ENCODE measurements at regions not wholly inside any gene's neighbourhood (a gene's known extent, or its start where the extent isn't known, plus 50 kb on each side); places are given as distances from the start of the nearest gene placed in this dataset.

DNA sequence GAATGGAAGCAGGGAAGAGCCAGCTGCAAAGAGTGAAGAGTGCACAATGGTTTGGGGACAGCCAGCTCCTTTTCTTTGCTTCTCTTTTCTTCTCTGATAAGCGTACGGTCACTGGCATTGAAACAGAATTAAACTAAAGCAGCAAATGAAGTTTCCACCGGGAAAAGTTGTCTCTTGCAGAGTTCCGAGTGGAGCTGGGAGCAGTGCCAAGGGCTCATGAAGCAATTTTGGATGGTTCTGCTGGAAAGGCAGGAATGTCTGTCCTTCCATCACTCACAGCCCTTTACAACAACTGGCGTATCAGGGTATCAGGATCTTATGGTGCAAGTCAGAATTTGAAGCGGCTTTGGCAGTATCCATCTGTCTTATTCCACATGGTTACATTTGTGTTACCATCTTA lies 1042.9 kb downstream of the NTRK3 start:
- H3K9me3 ChIP-seq (ENCODE audit: low read length) = no peaks in the 10 kb centered on the region
- H3K27ac ChIP-seq (ENCODE audit: low read length) = no peak overlapping the region
- H3K9ac ChIP-seq (ENCODE audit: low read length) = no peak overlapping the region
- no peaks in the 10 kb centered on the region for H3K9me2 ChIP-seq (ENCODE audit: insufficient read depth, low read length)
- no peak overlapping the region for H3K4me3 ChIP-seq (ENCODE audit: low read length)
- no peaks in the 10 kb centered on the region for H3F3A ChIP-seq (ENCODE audit: insufficient read depth, low read length, poor library complexity, severe bottlenecking)
- TF ChIP-seq EZH2 (IDR thresholded peaks at IDR 0.05; ENCODE audit: borderline replicate concordance, insufficient read depth, low read length, poor library complexity, severe bottlenecking) = no peak
- TF ChIP-seq, protein P1, sequence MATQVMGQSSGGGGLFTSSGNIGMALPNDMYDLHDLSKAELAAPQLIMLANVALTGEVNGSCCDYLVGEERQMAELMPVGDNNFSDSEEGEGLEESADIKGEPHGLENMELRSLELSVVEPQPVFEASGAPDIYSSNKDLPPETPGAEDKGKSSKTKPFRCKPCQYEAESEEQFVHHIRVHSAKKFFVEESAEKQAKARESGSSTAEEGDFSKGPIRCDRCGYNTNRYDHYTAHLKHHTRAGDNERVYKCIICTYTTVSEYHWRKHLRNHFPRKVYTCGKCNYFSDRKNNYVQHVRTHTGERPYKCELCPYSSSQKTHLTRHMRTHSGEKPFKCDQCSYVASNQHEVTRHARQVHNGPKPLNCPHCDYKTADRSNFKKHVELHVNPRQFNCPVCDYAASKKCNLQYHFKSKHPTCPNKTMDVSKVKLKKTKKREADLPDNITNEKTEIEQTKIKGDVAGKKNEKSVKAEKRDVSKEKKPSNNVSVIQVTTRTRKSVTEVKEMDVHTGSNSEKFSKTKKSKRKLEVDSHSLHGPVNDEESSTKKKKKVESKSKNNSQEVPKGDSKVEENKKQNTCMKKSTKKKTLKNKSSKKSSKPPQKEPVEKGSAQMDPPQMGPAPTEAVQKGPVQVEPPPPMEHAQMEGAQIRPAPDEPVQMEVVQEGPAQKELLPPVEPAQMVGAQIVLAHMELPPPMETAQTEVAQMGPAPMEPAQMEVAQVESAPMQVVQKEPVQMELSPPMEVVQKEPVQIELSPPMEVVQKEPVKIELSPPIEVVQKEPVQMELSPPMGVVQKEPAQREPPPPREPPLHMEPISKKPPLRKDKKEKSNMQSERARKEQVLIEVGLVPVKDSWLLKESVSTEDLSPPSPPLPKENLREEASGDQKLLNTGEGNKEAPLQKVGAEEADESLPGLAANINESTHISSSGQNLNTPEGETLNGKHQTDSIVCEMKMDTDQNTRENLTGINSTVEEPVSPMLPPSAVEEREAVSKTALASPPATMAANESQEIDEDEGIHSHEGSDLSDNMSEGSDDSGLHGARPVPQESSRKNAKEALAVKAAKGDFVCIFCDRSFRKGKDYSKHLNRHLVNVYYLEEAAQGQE (IDR thresholded peaks at IDR 0.05; ENCODE audit: borderline replicate concordance) = no peak
- TF ChIP-seq, protein P2, sequence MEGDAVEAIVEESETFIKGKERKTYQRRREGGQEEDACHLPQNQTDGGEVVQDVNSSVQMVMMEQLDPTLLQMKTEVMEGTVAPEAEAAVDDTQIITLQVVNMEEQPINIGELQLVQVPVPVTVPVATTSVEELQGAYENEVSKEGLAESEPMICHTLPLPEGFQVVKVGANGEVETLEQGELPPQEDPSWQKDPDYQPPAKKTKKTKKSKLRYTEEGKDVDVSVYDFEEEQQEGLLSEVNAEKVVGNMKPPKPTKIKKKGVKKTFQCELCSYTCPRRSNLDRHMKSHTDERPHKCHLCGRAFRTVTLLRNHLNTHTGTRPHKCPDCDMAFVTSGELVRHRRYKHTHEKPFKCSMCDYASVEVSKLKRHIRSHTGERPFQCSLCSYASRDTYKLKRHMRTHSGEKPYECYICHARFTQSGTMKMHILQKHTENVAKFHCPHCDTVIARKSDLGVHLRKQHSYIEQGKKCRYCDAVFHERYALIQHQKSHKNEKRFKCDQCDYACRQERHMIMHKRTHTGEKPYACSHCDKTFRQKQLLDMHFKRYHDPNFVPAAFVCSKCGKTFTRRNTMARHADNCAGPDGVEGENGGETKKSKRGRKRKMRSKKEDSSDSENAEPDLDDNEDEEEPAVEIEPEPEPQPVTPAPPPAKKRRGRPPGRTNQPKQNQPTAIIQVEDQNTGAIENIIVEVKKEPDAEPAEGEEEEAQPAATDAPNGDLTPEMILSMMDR (IDR thresholded peaks at IDR 0.05; ENCODE audit: poor library complexity, severe bottlenecking) = no peak
- TF ChIP-seq TAF1 (IDR thresholded peaks at IDR 0.05; ENCODE audit: low read depth) = no peak
- no peak for TF ChIP-seq EP300 (conservative IDR thresholded peaks at IDR 0.05; ENCODE audit: poor library complexity, severe bottlenecking)
- TF ChIP-seq POLR2AphosphoS5 (IDR thresholded peaks at IDR 0.05) = no peak
- no peak for TF ChIP-seq MXI1 (conservative IDR thresholded peaks at IDR 0.05; ENCODE audit: poor library complexity, severe bottlenecking)
- TF ChIP-seq RAD21 (conservative IDR thresholded peaks at IDR 0.05) = no peak
- H4K20me1 ChIP-seq (ENCODE audit: insufficient read depth) = no peaks in the 10 kb centered on the region
- H2AFZ ChIP-seq (ENCODE audit: low read depth, low read length) = no peak overlapping the region
- no peaks in the 10 kb centered on the region for H3K79me2 ChIP-seq (replicated peaks; ENCODE audit: insufficient read depth, low read length)
- H3K4me2 ChIP-seq (ENCODE audit: low read length) = no peak overlapping the region
- H3K27me3 ChIP-seq (ENCODE audit: insufficient read depth, low read depth, low read length) = no peaks in the 10 kb centered on the region
- no peaks in the 10 kb centered on the region for H3K36me3 ChIP-seq (ENCODE audit: insufficient read depth, low read length)

DNA sequence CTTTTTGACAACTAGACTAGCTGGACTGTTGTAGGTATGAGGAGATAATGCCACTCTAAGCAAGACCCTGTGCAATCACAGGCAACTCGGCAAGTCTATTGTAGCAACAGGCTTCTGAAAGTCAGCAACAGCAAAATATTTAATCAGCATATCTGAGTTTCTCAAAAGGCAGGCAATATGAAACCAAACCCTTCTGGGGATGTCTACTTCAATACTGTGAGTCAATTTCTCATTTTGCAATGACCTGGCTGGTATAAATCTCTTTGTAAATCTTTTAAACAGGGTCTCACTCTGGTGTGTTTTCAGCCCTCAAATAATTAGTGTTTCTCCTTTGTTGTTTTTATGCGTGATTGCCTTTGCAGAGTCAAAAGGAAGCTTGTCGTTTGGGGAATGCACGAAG lies 1044.5 kb downstream of the NTRK3 start:
- Histone ChIP-seq H3K4me2 (ENCODE audit: low read length) (no peak overlapping the region), H3K27me3 (ENCODE audit: insufficient read depth, low read depth, low read length) (no peaks in the 10 kb centered on the region), H3K9ac (ENCODE audit: low read length) (no peak overlapping the region), H3K36me3 (ENCODE audit: insufficient read depth, low read length) (no peaks in the 10 kb centered on the region), H3K9me3 (ENCODE audit: low read length) (no peaks in the 10 kb centered on the region), H3F3A (ENCODE audit: insufficient read depth, low read length, poor library complexity, severe bottlenecking) (no peaks in the 10 kb centered on the region), H3K79me2 (replicated peaks; ENCODE audit: insufficient read depth, low read length) (no peaks in the 10 kb centered on the region), H3K4me3 (ENCODE audit: low read length) (no peak overlapping the region), H4K20me1 (ENCODE audit: insufficient read depth) (no peaks in the 10 kb centered on the region), H2AFZ (ENCODE audit: low read depth, low read length) (no peak overlapping the region), H3K9me2 (ENCODE audit: insufficient read depth, low read length) (no peaks in the 10 kb centered on the region), H3K27ac (ENCODE audit: low read length) (no peak overlapping the region)
- TF ChIP-seq TAF1 (IDR thresholded peaks at IDR 0.05; ENCODE audit: low read depth) = no peak
- no peak for TF ChIP-seq POLR2AphosphoS5 (IDR thresholded peaks at IDR 0.05)

DNA sequence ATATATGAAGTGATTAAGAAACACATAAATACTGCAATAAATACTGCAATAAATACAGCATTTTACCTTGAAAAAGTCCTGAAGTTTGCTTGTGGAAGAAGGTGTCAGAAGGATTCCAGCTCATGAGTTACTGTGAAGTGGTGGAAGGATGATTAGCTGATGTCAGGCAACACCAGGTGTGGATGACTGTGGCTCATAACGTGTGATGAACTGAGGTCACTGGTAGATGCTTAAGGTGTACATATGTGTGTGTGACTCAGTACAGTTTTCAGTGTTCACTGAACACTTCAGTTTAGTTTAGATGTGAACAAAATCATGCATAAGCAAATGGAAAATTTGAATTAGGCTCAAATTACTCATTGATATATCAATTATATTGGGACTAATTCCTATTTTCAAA lies 1045.0 kb downstream of the NTRK3 start:
- Histone ChIP-seq H3K9ac (ENCODE audit: low read length) (no peak overlapping the region), H3K79me2 (replicated peaks; ENCODE audit: insufficient read depth, low read length) (no peaks in the 10 kb centered on the region), H3K27ac (ENCODE audit: low read length) (no peak overlapping the region), H3K4me2 (ENCODE audit: low read length) (no peak overlapping the region), H3F3A (ENCODE audit: insufficient read depth, low read length, poor library complexity, severe bottlenecking) (no peaks in the 10 kb centered on the region), H3K9me3 (ENCODE audit: low read length) (no peaks in the 10 kb centered on the region), H2AFZ (ENCODE audit: low read depth, low read length) (no peak overlapping the region), H3K36me3 (ENCODE audit: insufficient read depth, low read length) (no peaks in the 10 kb centered on the region), H4K20me1 (ENCODE audit: insufficient read depth) (no peaks in the 10 kb centered on the region), H3K4me3 (ENCODE audit: low read length) (no peak overlapping the region), H3K9me2 (ENCODE audit: insufficient read depth, low read length) (no peaks in the 10 kb centered on the region), H3K27me3 (ENCODE audit: insufficient read depth, low read depth, low read length) (no peaks in the 10 kb centered on the region)
- TF ChIP-seq, protein P1 (IDR thresholded peaks at IDR 0.05; ENCODE audit: borderline replicate concordance) = no peak
- TF ChIP-seq POLR2AphosphoS5 (IDR thresholded peaks at IDR 0.05) = no peak
- no peak for TF ChIP-seq SMC3 (conservative IDR thresholded peaks at IDR 0.05; ENCODE audit: poor library complexity)
- TF ChIP-seq TAF1 (IDR thresholded peaks at IDR 0.05; ENCODE audit: low read depth) = no peak
- no peak for TF ChIP-seq MXI1 (conservative IDR thresholded peaks at IDR 0.05; ENCODE audit: poor library complexity, severe bottlenecking)
- no peak for TF ChIP-seq RAD21 (conservative IDR thresholded peaks at IDR 0.05)
- TF ChIP-seq, protein P2 (IDR thresholded peaks at IDR 0.05; ENCODE audit: poor library complexity, severe bottlenecking) = no peak
- TF ChIP-seq EP300 (conservative IDR thresholded peaks at IDR 0.05; ENCODE audit: poor library complexity, severe bottlenecking) = no peak
- no peak for TF ChIP-seq EZH2 (IDR thresholded peaks at IDR 0.05; ENCODE audit: borderline replicate concordance, insufficient read depth, low read length, poor library complexity, severe bottlenecking)

Data from neural cell (in vitro differentiated cells).